HepG2 (cell line): ENCODE measurements at regions not wholly inside any gene's neighbourhood (a gene's known extent, or its start where the extent isn't known, plus 50 kb on each side); places are given as distances from the start of the nearest gene placed in this dataset.

Experiments
- ATAC-seq: fragments of 200-7000 bp; cut with Tn5 transposase; 3 replicates; pipeline ENCODE4 v1.9.1; 2020; ENCODE audit warnings: mild to moderate bottlenecking, moderate library complexity
- BruUV-seq: library from RNA; stranded (reverse); fragments of 400-500 nt; replicated peaks from 2 replicates; lab custom pipeline; 2021; lab: Mats Ljungman, UMichigan
- CTCF ChIA-PET: fragments of 300-600 bp; formaldehyde crosslinking; extraction: SDS; loops from one replicate; lab custom pipeline; 2021; ENCODE audit warnings: low total read pairs, inconsistent platforms, low intra/inter-chr PET ratio; lab: Yijun Ruan, JAX
- POLR2A ChIA-PET: fragments of 350-600 bp; sonication (Branson Sonifier 250); formaldehyde crosslinking; loops from one replicate; lab custom pipeline; 2020; ENCODE audit warnings: antibody characterized with exemption, inconsistent platforms; lab: Yijun Ruan, JAX
- DNase-seq: peaks from one replicate; pipeline ENCODE4 v3.0.0-alpha.2; 2015; ENCODE audit warnings: low spot score
- FAIRE-seq: peaks from 3 replicates; lab custom pipeline; 2011; peaks lifted over from hg19 to GRCh38; lab: Jason Lieb, UNC
- H2AFZ ChIP-seq: one replicate; pipeline ENCODE4 v1.6.1; 2011; ENCODE audit warnings: low read length, inconsistent platforms
- H3K27ac ChIP-seq: fragments of 300-600 bp; 3 replicates; pipeline ENCODE4 v1.8.0; 2011; ENCODE audit warnings: mixed run types, mild to moderate bottlenecking, mixed read lengths, low read length, inconsistent platforms; ENCODE audit not compliant: insufficient read depth; ENCODE audit errors: extremely low read length
- H3K27me3 ChIP-seq, 2 experiments: fragments of 200-600 bp in 1 of 2; 2 replicates in 1 of 2; 3 replicates in 1 of 2; pipeline versions ENCODE4 v1.6.0 to v1.8.0; 2011; ENCODE audit warnings: low read length in 2 of 2, mild to moderate bottlenecking in 2 of 2, moderate library complexity in 2 of 2, inconsistent platforms in 1 of 2; ENCODE audit not compliant: insufficient read depth in 2 of 2, control insufficient read depth in 1 of 2
- H3K36me3 ChIP-seq, 2 experiments: fragments of 200-600 bp in 1 of 2; replicated peaks in 1 of 2; 2 replicates in 1 of 2; 3 replicates in 1 of 2; pipeline versions ENCODE4 v1.5.1 to v1.8.0; 2011; ENCODE audit warnings: low read length in 2 of 2, inconsistent platforms in 1 of 2; ENCODE audit not compliant: insufficient read depth in 2 of 2, control insufficient read depth in 1 of 2
- H3K4me1 ChIP-seq: 2 replicates; pipeline ENCODE4 v1.5.1; 2012; ENCODE audit warnings: low read length, inconsistent platforms; ENCODE audit not compliant: insufficient read depth
- H3K4me2 ChIP-seq: 2 replicates; pipeline ENCODE4 v1.6.0; 2011; ENCODE audit warnings: low read depth, low read length, inconsistent platforms
- H3K4me3 ChIP-seq, 3 experiments: fragments of 200-600 bp in 1 of 3; sonication (generic), shearing (Covaris generic) in 1 of 3; replicated peaks in 1 of 3; 2 replicates each; pipeline ENCODE4 v1.5.1; 2011 to 2016; ENCODE audit warnings: low read length in 3 of 3, inconsistent platforms in 2 of 3, low read depth in 2 of 3, mild to moderate bottlenecking in 2 of 3, control low read depth in 1 of 3, mixed read lengths in 1 of 3; ENCODE audit not compliant: insufficient read depth in 1 of 3
- H3K79me2 ChIP-seq: one replicate; pipeline ENCODE4 v1.6.1; 2011; ENCODE audit warnings: low read length, inconsistent platforms; ENCODE audit not compliant: insufficient read depth
- H3K9ac ChIP-seq: 2 replicates; pipeline ENCODE4 v1.6.0; 2011; ENCODE audit warnings: mild to moderate bottlenecking, low read depth, low read length, inconsistent platforms; ENCODE audit not compliant: insufficient read depth
- H3K9me3 ChIP-seq: 2 replicates; pipeline ENCODE4 v1.5.1; 2012; ENCODE audit warnings: mild to moderate bottlenecking, low read length
- H4K20me1 ChIP-seq: 2 replicates; pipeline ENCODE4 v1.6.0; 2011; ENCODE audit warnings: inconsistent platforms, mild to moderate bottlenecking, low read length, moderate library complexity; ENCODE audit not compliant: insufficient read depth
- CAMTA2 ChIP-seq: sonication (generic); formaldehyde crosslinking; IDR thresholded peaks from 2 replicates; pipeline ENCODE4 v1.4.0; 2020; ENCODE audit warnings: mild to moderate bottlenecking, missing genetic modification reagents, borderline replicate concordance
- CEBPG ChIP-seq: IDR thresholded peaks from 2 replicates; pipeline ENCODE4 v1.6.1; 2016
- HDAC2 ChIP-seq: sonication (generic); formaldehyde crosslinking; IDR thresholded peaks from 2 replicates; pipeline ENCODE4 v1.4.0; 2020; ENCODE audit warnings: missing genetic modification reagents
- HINFP ChIP-seq: sonication (generic); formaldehyde crosslinking; IDR thresholded peaks from 2 replicates; pipeline ENCODE4 v1.4.0; 2020; ENCODE audit warnings: low read depth, mild to moderate bottlenecking, missing genetic modification reagents
- REPIN1 ChIP-seq: sonication (generic); formaldehyde crosslinking; IDR thresholded peaks from 2 replicates; pipeline ENCODE4 v1.8.0; 2022; ENCODE audit warnings: missing genetic modification reagents, low read depth, mild to moderate bottlenecking, borderline replicate concordance
- TAF15 ChIP-seq: fragments of 200-400 bp; formaldehyde crosslinking; IDR thresholded peaks from one replicate; pipeline ENCODE4 v1.6.1; 2018; ENCODE audit warnings: mild to moderate bottlenecking, low read depth, low read length; ENCODE audit not compliant: poor library complexity, severe bottlenecking
- YY1 ChIP-seq: IDR thresholded peaks from 2 replicates; pipeline ENCODE4 v1.6.1; 2011; ENCODE audit warnings: low read length, low read depth, moderate library complexity, mild to moderate bottlenecking; ENCODE audit not compliant: insufficient read depth, insufficient replicate concordance
- ZBTB7A ChIP-seq: sonication (generic); formaldehyde crosslinking; IDR thresholded peaks from 2 replicates; pipeline ENCODE4 v1.8.0; 2022; ENCODE audit warnings: mild to moderate bottlenecking, missing genetic modification reagents
- ZC3H13 ChIP-seq: sonication (generic); formaldehyde crosslinking; IDR thresholded peaks from 2 replicates; pipeline ENCODE4 v1.8.1; 2023; ENCODE audit warnings: mild to moderate bottlenecking, missing genetic modification reagents, moderate library complexity
- ZMAT5 ChIP-seq: sonication (generic); formaldehyde crosslinking; IDR thresholded peaks from 2 replicates; pipeline ENCODE4 v1.5.0; 2020; ENCODE audit warnings: mild to moderate bottlenecking, low read depth, missing genetic modification reagents, borderline replicate concordance
- ZNF549 ChIP-seq: sonication (generic); formaldehyde crosslinking; IDR thresholded peaks from 2 replicates; pipeline ENCODE4 v1.5.0; 2020; ENCODE audit warnings: missing genetic modification reagents
- ZNF598 ChIP-seq: sonication (generic); formaldehyde crosslinking; IDR thresholded peaks from 2 replicates; pipeline ENCODE4 v1.5.1; 2020; ENCODE audit warnings: mild to moderate bottlenecking, missing genetic modification reagents, borderline replicate concordance
- ZNF614 ChIP-seq: IDR thresholded peaks from 2 replicates; pipeline ENCODE4 v1.6.1; 2018; ENCODE audit warnings: missing biosample characterization, missing genetic modification reagents, inconsistent platforms, borderline replicate concordance
- ZNF761 ChIP-seq: sonication (generic); formaldehyde crosslinking; conservative IDR thresholded peaks from 2 replicates; pipeline ENCODE4 v1.4.0; 2020; ENCODE audit warnings: mild to moderate bottlenecking, missing genetic modification reagents
- ZSCAN25 ChIP-seq: sonication (generic); formaldehyde crosslinking; IDR thresholded peaks from 2 replicates; pipeline ENCODE4 v1.8.0; 2022; ENCODE audit warnings: mild to moderate bottlenecking, missing genetic modification reagents
- WGBS: methylation state at CpG from one replicate; pipeline ENCODE4 v1.1.6; 2017; ENCODE audit warnings: low lambda C conversion rate; 5-methylcytosine and 5-hydroxymethylcytosine counted together
- in situ Hi-C: cut with HindIII; loops from 2 replicates; pipeline ENCODE4 v1.10.0; 2017; ENCODE audit warnings: low pct_unique_long_range_greater_than_20kb; ENCODE audit not compliant: extremely low pct_ligation_motif_present
- intact Hi-C: fragments of 100-400 bp; cut with micrococcal nuclease; formaldehyde crosslinking; loops from one replicate; pipeline ENCODE4 v1.10.0; 2022; ENCODE audit not compliant: unreplicated experiment
- TF ChIP-seq, protein P1 (sequence below): sonication (generic); formaldehyde crosslinking; IDR thresholded peaks from 2 replicates; pipeline ENCODE4 v1.5.0; 2020; ENCODE audit warnings: missing genetic modification reagents
- TF ChIP-seq, protein P2 (sequence below): sonication (generic); formaldehyde crosslinking; conservative IDR thresholded peaks from 2 replicates; pipeline ENCODE4 v1.8.1; 2023; ENCODE audit warnings: missing genetic modification reagents
- TF ChIP-seq, protein P3 (sequence below): sonication (generic); formaldehyde crosslinking; IDR thresholded peaks from 2 replicates; pipeline ENCODE4 v1.5.0; 2020; ENCODE audit warnings: missing genetic modification reagents, mild to moderate bottlenecking, borderline replicate concordance
- TF ChIP-seq, protein P4 (sequence below): sonication (generic); formaldehyde crosslinking; IDR thresholded peaks from 2 replicates; pipeline ENCODE4 v1.5.0; 2020; ENCODE audit warnings: mild to moderate bottlenecking, missing genetic modification reagents

DNA sequence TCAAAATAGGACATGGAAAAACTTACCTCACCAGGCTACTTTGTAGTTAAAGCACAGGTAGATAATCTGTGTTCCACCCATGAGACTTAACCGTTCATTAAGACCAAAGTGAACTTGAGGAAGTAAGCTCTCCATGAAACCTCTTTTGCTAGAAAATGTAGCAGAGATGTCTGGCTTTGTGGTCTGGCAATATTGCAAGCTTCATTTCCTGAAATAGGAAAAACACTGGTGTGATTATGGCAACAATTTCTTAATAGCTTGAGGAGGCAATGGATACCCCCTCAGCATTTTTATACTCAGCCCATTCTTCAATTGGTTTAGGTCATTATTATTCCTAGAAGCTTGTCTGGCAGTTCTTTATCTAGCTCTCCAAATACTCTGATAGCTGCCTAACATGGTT is 957.3 kb downstream of the IGSF11 start:
- BruUV-seq = no TSS peak
- Histone ChIP-seq H4K20me1 (no peaks in the 10 kb centered on the region), H3K79me2 (no peaks in the 10 kb centered on the region), H3K4me2 (no peak overlapping the region), H3K4me3 (no peak overlapping the region), H3K4me1 (no peaks in the 10 kb centered on the region), H3K9ac (no peak overlapping the region), H3K9me3 (peaks cover 68% of the 10 kb centered on the region), H3K27ac (no peak overlapping the region), H3K27me3 (no peaks in the 10 kb centered on the region), H3K36me3 (no peaks in the 10 kb centered on the region), H2AFZ (no peak overlapping the region)
- FAIRE-seq = no peak
- in situ Hi-C loops (no loop called here), intact Hi-C loops (no loop called here)
- WGBS = 0% methylated on average over 1 of the region's 1 CpG
- no peak for DNase-seq
- TF ChIP-seq ZNF761 (CRISPR knock-in tag) (no peak), CAMTA2 (no peak), YY1 (no peak), REPIN1 (CRISPR knock-in tag) (no peak), HDAC2 (no peak), ZNF598 (CRISPR knock-in tag) (no peak), ZSCAN25 (CRISPR knock-in tag) (no peak), ZC3H13 (no peak), HINFP (CRISPR knock-in tag) (no peak), ZMAT5 (CRISPR knock-in tag) (no peak), CEBPG (no peak), ZNF614 (no peak), ZBTB7A (CRISPR knock-in tag) (no peak), ZNF549 (CRISPR knock-in tag) (no peak), TAF15 (no peak)
- TF ChIP-seq, protein P1, sequence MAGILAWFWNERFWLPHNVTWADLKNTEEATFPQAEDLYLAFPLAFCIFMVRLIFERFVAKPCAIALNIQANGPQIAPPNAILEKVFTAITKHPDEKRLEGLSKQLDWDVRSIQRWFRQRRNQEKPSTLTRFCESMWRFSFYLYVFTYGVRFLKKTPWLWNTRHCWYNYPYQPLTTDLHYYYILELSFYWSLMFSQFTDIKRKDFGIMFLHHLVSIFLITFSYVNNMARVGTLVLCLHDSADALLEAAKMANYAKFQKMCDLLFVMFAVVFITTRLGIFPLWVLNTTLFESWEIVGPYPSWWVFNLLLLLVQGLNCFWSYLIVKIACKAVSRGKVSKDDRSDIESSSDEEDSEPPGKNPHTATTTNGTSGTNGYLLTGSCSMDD (CRISPR knock-in tag) = no peak
- TF ChIP-seq, protein P2, sequence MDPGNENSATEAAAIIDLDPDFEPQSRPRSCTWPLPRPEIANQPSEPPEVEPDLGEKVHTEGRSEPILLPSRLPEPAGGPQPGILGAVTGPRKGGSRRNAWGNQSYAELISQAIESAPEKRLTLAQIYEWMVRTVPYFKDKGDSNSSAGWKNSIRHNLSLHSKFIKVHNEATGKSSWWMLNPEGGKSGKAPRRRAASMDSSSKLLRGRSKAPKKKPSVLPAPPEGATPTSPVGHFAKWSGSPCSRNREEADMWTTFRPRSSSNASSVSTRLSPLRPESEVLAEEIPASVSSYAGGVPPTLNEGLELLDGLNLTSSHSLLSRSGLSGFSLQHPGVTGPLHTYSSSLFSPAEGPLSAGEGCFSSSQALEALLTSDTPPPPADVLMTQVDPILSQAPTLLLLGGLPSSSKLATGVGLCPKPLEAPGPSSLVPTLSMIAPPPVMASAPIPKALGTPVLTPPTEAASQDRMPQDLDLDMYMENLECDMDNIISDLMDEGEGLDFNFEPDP (CRISPR knock-in tag) = no peak
- TF ChIP-seq, protein P3, sequence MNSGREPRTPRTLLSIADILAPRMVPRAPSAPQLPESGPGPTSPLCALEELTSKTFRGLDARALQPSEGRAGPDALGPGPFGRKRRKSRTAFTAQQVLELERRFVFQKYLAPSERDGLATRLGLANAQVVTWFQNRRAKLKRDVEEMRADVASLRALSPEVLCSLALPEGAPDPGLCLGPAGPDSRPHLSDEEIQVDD (CRISPR knock-in tag) = no peak
- TF ChIP-seq, protein P4, sequence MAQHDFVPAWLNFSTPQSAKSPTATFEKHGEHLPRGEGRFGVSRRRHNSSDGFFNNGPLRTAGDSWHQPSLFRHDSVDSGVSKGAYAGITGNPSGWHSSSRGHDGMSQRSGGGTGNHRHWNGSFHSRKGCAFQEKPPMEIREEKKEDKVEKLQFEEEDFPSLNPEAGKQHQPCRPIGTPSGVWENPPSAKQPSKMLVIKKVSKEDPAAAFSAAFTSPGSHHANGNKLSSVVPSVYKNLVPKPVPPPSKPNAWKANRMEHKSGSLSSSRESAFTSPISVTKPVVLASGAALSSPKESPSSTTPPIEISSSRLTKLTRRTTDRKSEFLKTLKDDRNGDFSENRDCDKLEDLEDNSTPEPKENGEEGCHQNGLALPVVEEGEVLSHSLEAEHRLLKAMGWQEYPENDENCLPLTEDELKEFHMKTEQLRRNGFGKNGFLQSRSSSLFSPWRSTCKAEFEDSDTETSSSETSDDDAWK (CRISPR knock-in tag) = no peak
- ChIA-PET CTCF (no interaction called here), POLR2A (no interaction called here)
- ATAC-seq = no peak
